ENCODE measurements at regions not wholly inside any gene's neighbourhood (a gene's known extent, or its start where the extent isn't known, plus 50 kb on each side); places are given as distances from the start of the nearest gene placed in this dataset.

DNA sequence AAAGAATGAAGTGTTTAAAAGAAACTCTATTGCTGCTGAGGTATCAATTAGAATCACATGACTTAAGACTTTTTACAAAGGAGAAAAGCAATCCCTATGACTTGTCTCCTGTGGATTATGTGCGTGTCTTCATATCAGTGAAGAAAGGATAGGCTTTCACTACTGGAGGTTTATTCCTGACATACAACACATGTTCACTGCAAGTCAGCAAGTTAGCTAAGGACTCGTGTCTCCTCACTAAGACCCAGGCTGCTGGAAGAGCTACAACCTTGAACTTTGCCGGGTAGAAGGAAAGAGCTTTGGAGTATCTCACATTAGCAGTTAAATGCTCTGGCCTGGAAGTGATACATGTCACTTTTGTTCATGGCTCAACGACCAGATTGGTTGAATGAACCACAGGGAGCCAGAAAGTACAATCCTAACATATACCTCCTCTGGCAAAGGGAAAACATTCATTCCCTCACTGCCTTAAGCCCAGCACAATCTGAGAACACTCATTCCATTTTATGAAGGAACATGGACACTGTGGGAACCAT, 215.3 kb downstream of the RNF152 start:
- Histone ChIP-seq H3K23ac (ENCODE audit: insufficient read length, low read depth, low read length) (no peak overlapping the region), H3K27me3 (ENCODE audit: insufficient read depth, low read length) (no peaks in the 10 kb centered on the region), H3K18ac (ENCODE audit: insufficient read length, low read depth, low read length) (no peak overlapping the region), H4K20me1 (ENCODE audit: control insufficient read depth, insufficient read depth, insufficient read length) (no peaks in the 10 kb centered on the region), H3T11ph (ENCODE audit: low read length) (no peak overlapping the region), H2BK20ac (ENCODE audit: low read depth, low read length, poor library complexity, severe bottlenecking) (no peak overlapping the region), H2AK5ac (ENCODE audit: insufficient read length, low read length) (no peak overlapping the region), H3K14ac (ENCODE audit: insufficient read depth, low read length) (no peak overlapping the region), H4K5ac (ENCODE audit: insufficient read length, low read depth, low read length) (no peak overlapping the region), H3K9me3 (ENCODE audit: control insufficient read depth, low read depth, low read length) (peaks cover 6% of the 10 kb centered on the region), H3K4ac (ENCODE audit: low read depth, low read length) (no peak overlapping the region), H2BK5ac (ENCODE audit: insufficient read length, low read length) (no peak overlapping the region), H3K27ac (ENCODE audit: insufficient read length, low read depth, low read length) (no peak overlapping the region), H3K79me2 (ENCODE audit: insufficient read depth, low read length) (no peaks in the 10 kb centered on the region), H2BK12ac (ENCODE audit: insufficient read length, low read depth, low read length) (no peak overlapping the region), H4K8ac (replicated peaks; ENCODE audit: insufficient read length, low read depth, low read length) (no peak overlapping the region), H3K23me2 (ENCODE audit: insufficient read length, low read depth, low read length, poor library complexity, severe bottlenecking) (no peaks in the 10 kb centered on the region), H2BK15ac (ENCODE audit: low read depth, low read length) (no peak overlapping the region), H3K9ac (ENCODE audit: extremely low read depth, insufficient read length, low read length) (no peak overlapping the region), H3K56ac (ENCODE audit: insufficient read length, low read depth, low read length) (no peak overlapping the region), H3K4me1 (ENCODE audit: insufficient read depth, low read length) (no peaks in the 10 kb centered on the region), H3K79me1 (ENCODE audit: insufficient read depth, low read depth, low read length, poor library complexity, severe bottlenecking) (no peaks in the 10 kb centered on the region), H2BK120ac (ENCODE audit: low read depth, low read length, poor library complexity, severe bottlenecking) (no peak overlapping the region), H3K4me2 (ENCODE audit: insufficient read depth, insufficient read length, low read length) (no peak overlapping the region), H2AFZ (ENCODE audit: low read length) (no peak overlapping the region), H4K91ac (ENCODE audit: insufficient read length, low read depth, low read length) (no peak overlapping the region)
- TF ChIP-seq, protein P1, sequence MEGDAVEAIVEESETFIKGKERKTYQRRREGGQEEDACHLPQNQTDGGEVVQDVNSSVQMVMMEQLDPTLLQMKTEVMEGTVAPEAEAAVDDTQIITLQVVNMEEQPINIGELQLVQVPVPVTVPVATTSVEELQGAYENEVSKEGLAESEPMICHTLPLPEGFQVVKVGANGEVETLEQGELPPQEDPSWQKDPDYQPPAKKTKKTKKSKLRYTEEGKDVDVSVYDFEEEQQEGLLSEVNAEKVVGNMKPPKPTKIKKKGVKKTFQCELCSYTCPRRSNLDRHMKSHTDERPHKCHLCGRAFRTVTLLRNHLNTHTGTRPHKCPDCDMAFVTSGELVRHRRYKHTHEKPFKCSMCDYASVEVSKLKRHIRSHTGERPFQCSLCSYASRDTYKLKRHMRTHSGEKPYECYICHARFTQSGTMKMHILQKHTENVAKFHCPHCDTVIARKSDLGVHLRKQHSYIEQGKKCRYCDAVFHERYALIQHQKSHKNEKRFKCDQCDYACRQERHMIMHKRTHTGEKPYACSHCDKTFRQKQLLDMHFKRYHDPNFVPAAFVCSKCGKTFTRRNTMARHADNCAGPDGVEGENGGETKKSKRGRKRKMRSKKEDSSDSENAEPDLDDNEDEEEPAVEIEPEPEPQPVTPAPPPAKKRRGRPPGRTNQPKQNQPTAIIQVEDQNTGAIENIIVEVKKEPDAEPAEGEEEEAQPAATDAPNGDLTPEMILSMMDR (conservative IDR thresholded peaks at IDR 0.05), result no peak
- peaks cover 16 to 29% (median 18%) of the 10 kb centered on the region in 3 experiments for H3K36me3 Mint-ChIP-seq (ENCODE audit: insufficient read depth in 1 of 3, low read depth in 3 of 3)
- DNase-seq, result no peak
- peaks cover 19 to 21% of the 10 kb centered on the region in 2 experiments for H3K9me3 Mint-ChIP-seq
- no CpG with 5 or more reads among the region's 4 CpGs for WGBS (ENCODE audit: extremely low coverage, insufficient read length, low lambda C conversion rate)
- H3K4me3 Mint-ChIP-seq, result no peak overlapping the region
- H3K4me1 Mint-ChIP-seq, result peaks cover 3 to 7% of the 10 kb centered on the region in 2 experiments; a peak in 2 of 4 replicates
- no peak overlapping the region for H3K27ac Mint-ChIP-seq
- H3K27me3 Mint-ChIP-seq (ENCODE audit: low read depth), result no peaks in the 10 kb centered on the region
